HepG2 (cell line): ENCODE measurements at regions not wholly inside any gene's neighbourhood (a gene's known extent, or its start where the extent isn't known, plus 50 kb on each side); places are given as distances from the start of the nearest gene placed in this dataset.

Experiments
- ATAC-seq: fragments of 200-7000 bp; cut with Tn5 transposase; 3 replicates; pipeline ENCODE4 v1.9.1; 2020; ENCODE audit warnings: mild to moderate bottlenecking, moderate library complexity
- BruUV-seq: library from RNA; stranded (reverse); fragments of 400-500 nt; replicated peaks from 2 replicates; lab custom pipeline; 2021; lab: Mats Ljungman, UMichigan
- CTCF ChIA-PET: fragments of 300-600 bp; formaldehyde crosslinking; extraction: SDS; loops from one replicate; lab custom pipeline; 2021; ENCODE audit warnings: low total read pairs, inconsistent platforms, low intra/inter-chr PET ratio; lab: Yijun Ruan, JAX
- POLR2A ChIA-PET: fragments of 350-600 bp; sonication (Branson Sonifier 250); formaldehyde crosslinking; loops from one replicate; lab custom pipeline; 2020; ENCODE audit warnings: antibody characterized with exemption, inconsistent platforms; lab: Yijun Ruan, JAX
- DNase-seq: peaks from one replicate; pipeline ENCODE4 v3.0.0-alpha.2; 2015; ENCODE audit warnings: low spot score
- FAIRE-seq: peaks from 3 replicates; lab custom pipeline; 2011; peaks lifted over from hg19 to GRCh38; lab: Jason Lieb, UNC
- H2AFZ ChIP-seq: one replicate; pipeline ENCODE4 v1.6.1; 2011; ENCODE audit warnings: low read length, inconsistent platforms
- H3K27ac ChIP-seq: fragments of 300-600 bp; 3 replicates; pipeline ENCODE4 v1.8.0; 2011; ENCODE audit warnings: mixed run types, mild to moderate bottlenecking, mixed read lengths, low read length, inconsistent platforms; ENCODE audit not compliant: insufficient read depth; ENCODE audit errors: extremely low read length
- H3K27me3 ChIP-seq, 2 experiments: fragments of 200-600 bp in 1 of 2; 2 replicates in 1 of 2; 3 replicates in 1 of 2; pipeline versions ENCODE4 v1.6.0 to v1.8.0; 2011; ENCODE audit warnings: low read length in 2 of 2, mild to moderate bottlenecking in 2 of 2, moderate library complexity in 2 of 2, inconsistent platforms in 1 of 2; ENCODE audit not compliant: insufficient read depth in 2 of 2, control insufficient read depth in 1 of 2
- H3K36me3 ChIP-seq, 2 experiments: fragments of 200-600 bp in 1 of 2; replicated peaks in 1 of 2; 2 replicates in 1 of 2; 3 replicates in 1 of 2; pipeline versions ENCODE4 v1.5.1 to v1.8.0; 2011; ENCODE audit warnings: low read length in 2 of 2, inconsistent platforms in 1 of 2; ENCODE audit not compliant: insufficient read depth in 2 of 2, control insufficient read depth in 1 of 2
- H3K4me1 ChIP-seq: 2 replicates; pipeline ENCODE4 v1.5.1; 2012; ENCODE audit warnings: low read length, inconsistent platforms; ENCODE audit not compliant: insufficient read depth
- H3K4me2 ChIP-seq: 2 replicates; pipeline ENCODE4 v1.6.0; 2011; ENCODE audit warnings: low read depth, low read length, inconsistent platforms
- H3K4me3 ChIP-seq, 3 experiments: fragments of 200-600 bp in 1 of 3; sonication (generic), shearing (Covaris generic) in 1 of 3; replicated peaks in 1 of 3; 2 replicates each; pipeline ENCODE4 v1.5.1; 2011 to 2016; ENCODE audit warnings: low read length in 3 of 3, inconsistent platforms in 2 of 3, low read depth in 2 of 3, mild to moderate bottlenecking in 2 of 3, control low read depth in 1 of 3, mixed read lengths in 1 of 3; ENCODE audit not compliant: insufficient read depth in 1 of 3
- H3K79me2 ChIP-seq: one replicate; pipeline ENCODE4 v1.6.1; 2011; ENCODE audit warnings: low read length, inconsistent platforms; ENCODE audit not compliant: insufficient read depth
- H3K9ac ChIP-seq: 2 replicates; pipeline ENCODE4 v1.6.0; 2011; ENCODE audit warnings: mild to moderate bottlenecking, low read depth, low read length, inconsistent platforms; ENCODE audit not compliant: insufficient read depth
- H3K9me3 ChIP-seq: 2 replicates; pipeline ENCODE4 v1.5.1; 2012; ENCODE audit warnings: mild to moderate bottlenecking, low read length
- H4K20me1 ChIP-seq: 2 replicates; pipeline ENCODE4 v1.6.0; 2011; ENCODE audit warnings: inconsistent platforms, mild to moderate bottlenecking, low read length, moderate library complexity; ENCODE audit not compliant: insufficient read depth
- DR1 ChIP-seq: sonication (generic); formaldehyde crosslinking; IDR thresholded peaks from 2 replicates; pipeline ENCODE4 v1.8.0; 2021; ENCODE audit warnings: mild to moderate bottlenecking, missing genetic modification reagents, inconsistent platforms
- FOXO4 ChIP-seq: sonication (generic); formaldehyde crosslinking; conservative IDR thresholded peaks from 2 replicates; pipeline ENCODE4 v1.8.1; 2023; ENCODE audit warnings: missing genetic modification reagents
- IRF1 ChIP-seq: sonication (generic); formaldehyde crosslinking; IDR thresholded peaks from 2 replicates; pipeline ENCODE4 v1.4.0; 2020; ENCODE audit warnings: low read depth, mild to moderate bottlenecking, missing genetic modification reagents
- KLF6 ChIP-seq: IDR thresholded peaks from 2 replicates; pipeline ENCODE4 v1.8.0; 2016; ENCODE audit warnings: missing biosample characterization, missing genetic modification reagents
- NFE2L2 ChIP-seq: fragments of 150-350 bp; IDR thresholded peaks from 2 replicates; pipeline ENCODE4 v1.6.1; 2014; ENCODE audit warnings: low read length
- NR3C1 ChIP-seq: sonication (generic); formaldehyde crosslinking; IDR thresholded peaks from 2 replicates; pipeline ENCODE4 v1.4.0; 2020; ENCODE audit warnings: missing genetic modification reagents
- PCBP1 ChIP-seq: fragments of 200-400 bp; formaldehyde crosslinking; IDR thresholded peaks from 2 replicates; pipeline ENCODE4 v1.6.1; 2017; ENCODE audit warnings: mild to moderate bottlenecking, low read depth, low read length, borderline replicate concordance
- RORA ChIP-seq: sonication (generic); formaldehyde crosslinking; IDR thresholded peaks from 2 replicates; pipeline ENCODE4 v1.5.0; 2020; ENCODE audit warnings: mild to moderate bottlenecking, missing genetic modification reagents, moderate library complexity
- SP1 ChIP-seq, 2 experiments: fragments of 450-650 bp in 1 of 2; sonication (generic) in 1 of 2; formaldehyde crosslinking in 1 of 2; IDR thresholded peaks; 2 replicates each; pipeline versions ENCODE4 v1.4.0 to v1.6.1; 2016 to 2020; ENCODE audit warnings: missing genetic modification reagents in 1 of 2
- SRSF4 ChIP-seq: fragments of 200-400 bp; formaldehyde crosslinking; IDR thresholded peaks from one replicate; pipeline ENCODE4 v1.6.1; 2018; ENCODE audit warnings: mild to moderate bottlenecking, low read depth, low read length, moderate library complexity; ENCODE audit not compliant: poor library complexity, severe bottlenecking
- TAF1 ChIP-seq: sonication (generic); formaldehyde crosslinking; IDR thresholded peaks from 2 replicates; pipeline ENCODE4 v1.4.0; 2020; ENCODE audit warnings: missing genetic modification reagents
- ZBTB44 ChIP-seq: sonication (generic); formaldehyde crosslinking; IDR thresholded peaks from 2 replicates; pipeline ENCODE4 v1.4.0; 2020; ENCODE audit warnings: missing genetic modification reagents
- ZNF30 ChIP-seq: sonication (generic); formaldehyde crosslinking; IDR thresholded peaks from 2 replicates; pipeline ENCODE4 v1.5.0; 2020; ENCODE audit warnings: mild to moderate bottlenecking, missing genetic modification reagents
- ZNF75D ChIP-seq: sonication (generic); formaldehyde crosslinking; IDR thresholded peaks from 2 replicates; pipeline ENCODE4 v1.8.1; 2023; ENCODE audit warnings: missing genetic modification reagents, mild to moderate bottlenecking, borderline replicate concordance
- WGBS: methylation state at CpG from one replicate; pipeline ENCODE4 v1.1.6; 2017; ENCODE audit warnings: low lambda C conversion rate; 5-methylcytosine and 5-hydroxymethylcytosine counted together
- in situ Hi-C: cut with HindIII; loops from 2 replicates; pipeline ENCODE4 v1.10.0; 2017; ENCODE audit warnings: low pct_unique_long_range_greater_than_20kb; ENCODE audit not compliant: extremely low pct_ligation_motif_present
- intact Hi-C: fragments of 100-400 bp; cut with micrococcal nuclease; formaldehyde crosslinking; loops from one replicate; pipeline ENCODE4 v1.10.0; 2022; ENCODE audit not compliant: unreplicated experiment
- TF ChIP-seq, protein P1 (sequence below): IDR thresholded peaks from 2 replicates; pipeline ENCODE4 v1.6.1; 2012; ENCODE audit warnings: inconsistent platforms

DNA sequence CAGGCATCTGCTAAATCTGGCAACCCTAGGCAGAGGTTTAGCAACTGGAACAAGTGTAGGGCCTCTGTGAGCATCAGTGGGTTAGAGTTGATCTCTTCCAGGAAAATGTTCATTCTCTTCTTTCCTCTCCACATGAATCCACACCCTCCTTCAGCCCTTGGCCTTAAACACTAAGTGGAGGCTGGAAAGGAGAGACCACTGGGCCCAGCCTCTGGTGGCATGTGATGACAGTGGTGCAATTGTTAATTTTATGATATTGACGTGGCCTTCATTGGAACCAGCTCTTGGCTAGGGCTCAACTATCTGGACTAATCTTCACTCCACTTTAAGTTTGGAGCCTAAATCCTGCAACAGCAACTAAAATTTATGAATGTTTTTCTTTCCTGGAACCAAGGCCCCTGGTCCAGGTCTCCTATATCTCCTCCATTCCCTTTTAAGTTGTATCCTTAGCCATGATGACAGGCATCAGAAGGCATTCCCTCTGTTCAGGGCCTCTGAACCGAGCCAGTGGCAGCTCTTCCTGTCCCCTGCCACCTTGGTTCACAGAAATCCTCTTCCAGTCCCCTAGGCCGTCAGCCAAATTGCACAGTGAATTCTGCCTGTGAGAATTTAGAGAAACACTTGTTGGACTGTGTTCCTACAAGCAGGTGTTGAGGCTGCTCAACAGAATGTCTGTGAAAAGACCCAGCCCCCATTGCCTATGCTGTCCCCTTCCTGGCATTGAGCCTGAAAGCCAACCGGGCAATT, 132.2 kb downstream of the PSMG1 start:
- intact Hi-C loops (no loop called here), in situ Hi-C loops (no loop called here)
- ChIA-PET CTCF (no interaction called here), POLR2A (no interaction called here)
- H3K4me2 ChIP-seq = no peak overlapping the region
- 73% methylated on average over 3 of the region's 4 CpGs for WGBS
- no peak overlapping the region for H3K27ac ChIP-seq
- no peaks in the 10 kb centered on the region for H3K27me3 ChIP-seq
- no peaks in the 10 kb centered on the region for H3K9me3 ChIP-seq
- no peaks in the 10 kb centered on the region for H3K79me2 ChIP-seq
- H3K36me3 ChIP-seq = no peaks in the 10 kb centered on the region
- H4K20me1 ChIP-seq = no peaks in the 10 kb centered on the region
- H2AFZ ChIP-seq = no peak overlapping the region
- DNase-seq = no peak
- FAIRE-seq = no peak
- TF ChIP-seq ZNF30 (CRISPR knock-in tag) = no peak
- TF ChIP-seq, protein P1, sequence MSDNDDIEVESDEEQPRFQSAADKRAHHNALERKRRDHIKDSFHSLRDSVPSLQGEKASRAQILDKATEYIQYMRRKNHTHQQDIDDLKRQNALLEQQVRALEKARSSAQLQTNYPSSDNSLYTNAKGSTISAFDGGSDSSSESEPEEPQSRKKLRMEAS = no peak
- no peak for TF ChIP-seq SRSF4
- peaks cover 23% of the 10 kb centered on the region for H3K4me1 ChIP-seq
- no peak overlapping the region for H3K4me3 ChIP-seq
- no peak overlapping the region for H3K9ac ChIP-seq
- no peak for ATAC-seq
- no TSS peak for BruUV-seq

- no TSS peak for BruUV-seq
- intact Hi-C loops = no loop called here
- no peak for DNase-seq
- no peak for TF ChIP-seq SP1 (IDR thresholded peaks at IDR 0.05)
- TF ChIP-seq SP1 (CRISPR knock-in tag; IDR thresholded peaks at IDR 0.05) = no peak
- TF ChIP-seq PCBP1 = no peak
- TF ChIP-seq ZBTB44 (CRISPR knock-in tag) = no peak
- no peak for TF ChIP-seq TAF1 (CRISPR knock-in tag)
- TF ChIP-seq IRF1 (CRISPR knock-in tag) = no peak
- no peak for TF ChIP-seq RORA (CRISPR knock-in tag)
- TF ChIP-seq ZNF75D (CRISPR knock-in tag) = no peak
- TF ChIP-seq DR1 = no peak
- TF ChIP-seq FOXO4 (CRISPR knock-in tag) = no peak
- TF ChIP-seq KLF6 (CRISPR knock-in tag) = no peak
- TF ChIP-seq NFE2L2 = no peak
- no peak for TF ChIP-seq NR3C1 (CRISPR knock-in tag)
Observed at GRCh38 chr21:39048574-39048973, 134.7 kb downstream of the PSMG1 start.

More at GRCh38 chr21:39048574-39048973, 134.7 kb downstream of the PSMG1 start:
- no peak for FAIRE-seq
- Histone ChIP-seq H3K4me1 (peaks cover 23% of the 10 kb centered on the region), H3K27ac (no peak overlapping the region), H3K9ac (no peak overlapping the region), H4K20me1 (no peaks in the 10 kb centered on the region), H3K36me3 (no peaks in the 10 kb centered on the region), H3K9me3 (no peaks in the 10 kb centered on the region), H3K4me2 (no peak overlapping the region), H3K79me2 (no peaks in the 10 kb centered on the region), H3K27me3 (no peaks in the 10 kb centered on the region), H2AFZ (no peak overlapping the region), H3K4me3 (no peak overlapping the region)
- POLR2A ChIA-PET = no interaction called here
- in situ Hi-C loops = no loop called here
- CTCF ChIA-PET = no interaction called here
- 84% methylated on average over 4 of the region's 4 CpGs for WGBS
- ATAC-seq = no peak
